GM12878 (cell line): ENCODE measurements at regions not wholly inside any gene's neighbourhood (a gene's known extent, or its start where the extent isn't known, plus 50 kb on each side); places are given as distances from the start of the nearest gene placed in this dataset.

Experiments
- ATAC-seq: fragments of 200-7000 bp; cut with Tn5 transposase; 3 replicates; pipeline ENCODE4 v1.9.1; 2020; ENCODE audit warnings: mild to moderate bottlenecking, moderate library complexity
- BruUV-seq: library from RNA; stranded (reverse); fragments of 400-500 nt; replicated peaks from 2 replicates; lab custom pipeline; 2021; lab: Mats Ljungman, UMichigan
- CTCF ChIA-PET: fragments of 300-600 bp; sonication (Branson Sonifier 250); formaldehyde crosslinking; extraction: SDS; loops from one replicate; lab custom pipeline; 2021; ENCODE audit warnings: inconsistent platforms; lab: Yijun Ruan, JAX
- POLR2A ChIA-PET: fragments of 350-600 bp; formaldehyde crosslinking; extraction: SDS; loops from one replicate; lab custom pipeline; 2021; ENCODE audit warnings: inconsistent platforms; lab: Charles Lee
- RAD21 ChIA-PET: fragments of 300-600 bp; sonication (Branson Sonifier 250); formaldehyde crosslinking; loops from one replicate; lab custom pipeline; 2023; ENCODE audit warnings: antibody characterized with exemption; ENCODE audit not compliant: unreplicated experiment; lab: Charles Lee
- SMC1A ChIA-PET: fragments of 300-600 bp; sonication (Branson Sonifier 250); formaldehyde crosslinking; loops from one replicate; lab custom pipeline; 2023; ENCODE audit not compliant: unreplicated experiment, uncharacterized antibody; lab: Charles Lee
- DNase-seq: peaks from one replicate; pipeline ENCODE4 v3.0.0-alpha.2; 2011; ENCODE audit warnings: low read depth, low spot score
- FAIRE-seq: peaks from 3 replicates; lab custom pipeline; 2011; peaks lifted over from hg19 to GRCh38; lab: Jason Lieb, UNC
- H2AFZ ChIP-seq: 2 replicates; pipeline ENCODE4 v1.6.0; 2011; ENCODE audit warnings: low read depth, low read length, control low read depth; ENCODE audit not compliant: control insufficient read depth
- H3K27ac ChIP-seq: 2 replicates; pipeline ENCODE4 v1.5.1; 2011; ENCODE audit warnings: control low read depth; ENCODE audit not compliant: control insufficient read depth, insufficient read depth
- H3K27me3 ChIP-seq, 2 experiments: replicated peaks in 1 of 2; 2 replicates each; pipeline versions ENCODE4 v1.6.0 to v1.6.1; 2011; ENCODE audit warnings: low read length in 1 of 2; ENCODE audit not compliant: control insufficient read depth in 2 of 2, insufficient read depth in 2 of 2
- H3K36me3 ChIP-seq, 2 experiments: 2 replicates each; pipeline ENCODE4 v1.5.1; 2011; ENCODE audit warnings: low read length in 1 of 2; ENCODE audit not compliant: control insufficient read depth in 2 of 2, insufficient read depth in 2 of 2
- H3K4me1 ChIP-seq: 2 replicates; pipeline ENCODE4 v1.6.1; 2011; ENCODE audit warnings: mild to moderate bottlenecking, low read length, moderate library complexity, mixed read lengths; ENCODE audit not compliant: control insufficient read depth, insufficient read depth
- H3K4me2 ChIP-seq: 2 replicates; pipeline ENCODE4 v1.6.0; 2011; ENCODE audit warnings: control low read depth; ENCODE audit not compliant: control insufficient read depth, insufficient read depth
- H3K4me3 ChIP-seq: fragments of 200-600 bp; sonication (generic); 2 replicates; pipeline ENCODE4 v1.5.1; 2016
- H3K79me2 ChIP-seq: 2 replicates; pipeline ENCODE4 v1.6.0; 2011; ENCODE audit warnings: low read length; ENCODE audit not compliant: control insufficient read depth, insufficient read depth
- H3K9ac ChIP-seq: 2 replicates; pipeline ENCODE4 v1.8.0; 2011; ENCODE audit warnings: low read length, control low read depth, mixed read lengths; ENCODE audit not compliant: control insufficient read depth, insufficient read depth
- H3K9me3 ChIP-seq: replicated peaks from 3 replicates; pipeline ENCODE4 v1.5.1; 2011; ENCODE audit warnings: mild to moderate bottlenecking, low read length; ENCODE audit not compliant: control insufficient read depth, insufficient read depth
- H4K20me1 ChIP-seq: 2 replicates; pipeline ENCODE4 v1.6.0; 2011; ENCODE audit not compliant: control insufficient read depth, insufficient read depth
- CHD1 ChIP-seq: IDR thresholded peaks from 2 replicates; pipeline ENCODE4 v1.6.1; 2012; ENCODE audit warnings: low read depth, low read length, improper control_type of control experiment
- CHD4 ChIP-seq: fragments of 200-600 bp; sonication (generic); IDR thresholded peaks from 2 replicates; pipeline ENCODE4 v1.6.1; 2016; ENCODE audit warnings: mild to moderate bottlenecking
- CREB1 ChIP-seq: IDR thresholded peaks from 2 replicates; pipeline ENCODE4 v1.6.1; 2012; ENCODE audit warnings: low read depth, mild to moderate bottlenecking, inconsistent platforms
- MTA2 ChIP-seq: fragments of 450-650 bp; IDR thresholded peaks from 2 replicates; pipeline ENCODE4 v1.6.1; 2016; ENCODE audit warnings: low read depth, mild to moderate bottlenecking, moderate library complexity
- NR2C2 ChIP-seq: IDR thresholded peaks from 2 replicates; pipeline ENCODE4 v1.6.1; 2011; ENCODE audit warnings: borderline replicate concordance, low read depth; ENCODE audit not compliant: control insufficient read depth, insufficient read length
- SMC3 ChIP-seq: IDR thresholded peaks from 2 replicates; pipeline ENCODE4 v1.6.1; 2011; ENCODE audit warnings: low read length, improper control_type of control experiment, borderline replicate concordance
- SREBF1 ChIP-seq: IDR thresholded peaks from 2 replicates; pipeline ENCODE4 v1.6.1; 2012; ENCODE audit warnings: mild to moderate bottlenecking, low read length
- WGBS: methylation state at CpG from one replicate; pipeline ENCODE4 v1.1.6; 2016; ENCODE audit warnings: low lambda C conversion rate; ENCODE audit not compliant: insufficient replicate concordance, insufficient coverage; ENCODE audit errors: missing lambda C conversion rate; 5-methylcytosine and 5-hydroxymethylcytosine counted together
- in situ Hi-C: fragments of 300-500 bp; cut with MboI; formaldehyde crosslinking; loops from 9 replicates; pipeline ENCODE4 v1.14.3; 2018; ENCODE audit warnings: mixed read lengths
- intact Hi-C: fragments of 100-400 bp; cut with micrococcal nuclease; formaldehyde crosslinking; loops from one replicate; pipeline ENCODE4 v1.14.2; 2022; ENCODE audit not compliant: unreplicated experiment
- TF ChIP-seq, protein P1 (sequence below): fragments of 450-650 bp; IDR thresholded peaks from 2 replicates; pipeline ENCODE4 v1.6.1; 2017; ENCODE audit warnings: mild to moderate bottlenecking, moderate library complexity
- TF ChIP-seq, protein P2 (sequence below): fragments of 450-650 bp; IDR thresholded peaks from 2 replicates; pipeline ENCODE4 v1.6.1; 2017; ENCODE audit warnings: mild to moderate bottlenecking, low read depth, inconsistent platforms; ENCODE audit not compliant: poor library complexity, severe bottlenecking
- TF ChIP-seq, protein P3 (sequence below), 3 experiments: IDR thresholded peaks in 2 of 3; conservative IDR thresholded peaks in 1 of 3; 2 replicates each; pipeline ENCODE4 v1.5.1; 2011; ENCODE audit warnings: low read depth in 3 of 3, low read length in 3 of 3, mild to moderate bottlenecking in 3 of 3, control low read depth in 2 of 3, moderate library complexity in 2 of 3, inconsistent platforms in 1 of 3, mixed read lengths in 1 of 3; ENCODE audit not compliant: control insufficient read depth in 2 of 3, insufficient read depth in 1 of 3; ENCODE audit errors: extremely low read depth in 1 of 3

DNA sequence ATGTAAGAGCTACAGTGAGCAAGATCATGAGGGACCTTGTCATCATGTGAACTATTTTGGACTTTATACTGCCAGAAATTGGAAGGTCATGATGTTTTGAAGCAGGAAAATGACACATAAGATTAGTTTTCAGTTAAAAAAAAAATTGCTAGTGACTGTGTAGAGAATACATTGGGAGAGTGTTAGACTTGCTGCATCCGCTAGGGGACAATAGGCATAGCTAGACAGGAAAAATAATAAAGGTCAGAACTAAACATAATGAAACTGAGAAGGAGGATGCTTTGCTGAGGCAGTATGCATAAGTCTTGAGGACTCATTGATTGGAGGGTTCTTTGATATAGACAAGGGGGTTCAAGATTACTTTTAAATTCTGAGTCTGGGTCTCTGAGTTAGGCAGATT, 275.8 kb upstream of the KCNH8 start:
- TF ChIP-seq MTA2 (no peak), SMC3 (peak; percentile 17; the same call in 1 of the 2 replicates), CHD4 (no peak), CREB1 (no peak), SREBF1 (no peak), CHD1 (no peak), NR2C2 (no peak)
- TF ChIP-seq, protein P1, sequence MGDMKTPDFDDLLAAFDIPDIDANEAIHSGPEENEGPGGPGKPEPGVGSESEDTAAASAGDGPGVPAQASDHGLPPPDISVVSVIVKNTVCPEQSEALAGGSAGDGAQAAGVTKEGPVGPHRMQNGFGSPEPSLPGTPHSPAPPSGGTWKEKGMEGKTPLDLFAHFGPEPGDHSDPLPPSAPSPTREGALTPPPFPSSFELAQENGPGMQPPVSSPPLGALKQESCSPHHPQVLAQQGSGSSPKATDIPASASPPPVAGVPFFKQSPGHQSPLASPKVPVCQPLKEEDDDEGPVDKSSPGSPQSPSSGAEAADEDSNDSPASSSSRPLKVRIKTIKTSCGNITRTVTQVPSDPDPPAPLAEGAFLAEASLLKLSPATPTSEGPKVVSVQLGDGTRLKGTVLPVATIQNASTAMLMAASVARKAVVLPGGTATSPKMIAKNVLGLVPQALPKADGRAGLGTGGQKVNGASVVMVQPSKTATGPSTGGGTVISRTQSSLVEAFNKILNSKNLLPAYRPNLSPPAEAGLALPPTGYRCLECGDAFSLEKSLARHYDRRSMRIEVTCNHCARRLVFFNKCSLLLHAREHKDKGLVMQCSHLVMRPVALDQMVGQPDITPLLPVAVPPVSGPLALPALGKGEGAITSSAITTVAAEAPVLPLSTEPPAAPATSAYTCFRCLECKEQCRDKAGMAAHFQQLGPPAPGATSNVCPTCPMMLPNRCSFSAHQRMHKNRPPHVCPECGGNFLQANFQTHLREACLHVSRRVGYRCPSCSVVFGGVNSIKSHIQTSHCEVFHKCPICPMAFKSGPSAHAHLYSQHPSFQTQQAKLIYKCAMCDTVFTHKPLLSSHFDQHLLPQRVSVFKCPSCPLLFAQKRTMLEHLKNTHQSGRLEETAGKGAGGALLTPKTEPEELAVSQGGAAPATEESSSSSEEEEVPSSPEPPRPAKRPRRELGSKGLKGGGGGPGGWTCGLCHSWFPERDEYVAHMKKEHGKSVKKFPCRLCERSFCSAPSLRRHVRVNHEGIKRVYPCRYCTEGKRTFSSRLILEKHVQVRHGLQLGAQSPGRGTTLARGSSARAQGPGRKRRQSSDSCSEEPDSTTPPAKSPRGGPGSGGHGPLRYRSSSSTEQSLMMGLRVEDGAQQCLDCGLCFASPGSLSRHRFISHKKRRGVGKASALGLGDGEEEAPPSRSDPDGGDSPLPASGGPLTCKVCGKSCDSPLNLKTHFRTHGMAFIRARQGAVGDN, result no peak
- TF ChIP-seq, protein P2, sequence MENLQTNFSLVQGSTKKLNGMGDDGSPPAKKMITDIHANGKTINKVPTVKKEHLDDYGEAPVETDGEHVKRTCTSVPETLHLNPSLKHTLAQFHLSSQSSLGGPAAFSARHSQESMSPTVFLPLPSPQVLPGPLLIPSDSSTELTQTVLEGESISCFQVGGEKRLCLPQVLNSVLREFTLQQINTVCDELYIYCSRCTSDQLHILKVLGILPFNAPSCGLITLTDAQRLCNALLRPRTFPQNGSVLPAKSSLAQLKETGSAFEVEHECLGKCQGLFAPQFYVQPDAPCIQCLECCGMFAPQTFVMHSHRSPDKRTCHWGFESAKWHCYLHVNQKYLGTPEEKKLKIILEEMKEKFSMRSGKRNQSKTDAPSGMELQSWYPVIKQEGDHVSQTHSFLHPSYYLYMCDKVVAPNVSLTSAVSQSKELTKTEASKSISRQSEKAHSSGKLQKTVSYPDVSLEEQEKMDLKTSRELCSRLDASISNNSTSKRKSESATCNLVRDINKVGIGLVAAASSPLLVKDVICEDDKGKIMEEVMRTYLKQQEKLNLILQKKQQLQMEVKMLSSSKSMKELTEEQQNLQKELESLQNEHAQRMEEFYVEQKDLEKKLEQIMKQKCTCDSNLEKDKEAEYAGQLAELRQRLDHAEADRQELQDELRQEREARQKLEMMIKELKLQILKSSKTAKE, result no peak
- TF ChIP-seq, protein P3, sequence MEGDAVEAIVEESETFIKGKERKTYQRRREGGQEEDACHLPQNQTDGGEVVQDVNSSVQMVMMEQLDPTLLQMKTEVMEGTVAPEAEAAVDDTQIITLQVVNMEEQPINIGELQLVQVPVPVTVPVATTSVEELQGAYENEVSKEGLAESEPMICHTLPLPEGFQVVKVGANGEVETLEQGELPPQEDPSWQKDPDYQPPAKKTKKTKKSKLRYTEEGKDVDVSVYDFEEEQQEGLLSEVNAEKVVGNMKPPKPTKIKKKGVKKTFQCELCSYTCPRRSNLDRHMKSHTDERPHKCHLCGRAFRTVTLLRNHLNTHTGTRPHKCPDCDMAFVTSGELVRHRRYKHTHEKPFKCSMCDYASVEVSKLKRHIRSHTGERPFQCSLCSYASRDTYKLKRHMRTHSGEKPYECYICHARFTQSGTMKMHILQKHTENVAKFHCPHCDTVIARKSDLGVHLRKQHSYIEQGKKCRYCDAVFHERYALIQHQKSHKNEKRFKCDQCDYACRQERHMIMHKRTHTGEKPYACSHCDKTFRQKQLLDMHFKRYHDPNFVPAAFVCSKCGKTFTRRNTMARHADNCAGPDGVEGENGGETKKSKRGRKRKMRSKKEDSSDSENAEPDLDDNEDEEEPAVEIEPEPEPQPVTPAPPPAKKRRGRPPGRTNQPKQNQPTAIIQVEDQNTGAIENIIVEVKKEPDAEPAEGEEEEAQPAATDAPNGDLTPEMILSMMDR (IDR thresholded peaks at IDR 0.05 in 2 of 3, conservative IDR thresholded peaks at IDR 0.05 in 1 of 3; ENCODE audit: control insufficient read depth in 2 of 3, extremely low read depth in 1 of 3, insufficient read depth in 1 of 3, low read depth in 3 of 3, low read length in 3 of 3), result peak; percentile 27 to 49 (median 29); a peak in 4 of 6 replicates
- TF ChIP-seq, all 136 proteins: peak for 2
- FAIRE-seq, result peak; percentile 72
- SMC1A ChIA-PET, result no interaction called here
- DNase-seq, result no peak
- H3K27me3 ChIP-seq, result no peaks in the 10 kb centered on the region
- ATAC-seq, result peak; percentile 82
- in situ Hi-C loops (loop anchor here (25.0 kb wide), 1 partner anchor 990 kb away; no protein-coding TSS in a partner anchor), intact Hi-C loops (no loop called here)
- H3K4me1 ChIP-seq, result no peaks in the 10 kb centered on the region
- no peak overlapping the region for H2AFZ ChIP-seq
- no peaks in the 10 kb centered on the region for H3K79me2 ChIP-seq
- 0% methylated on average over 1 of the region's 1 CpG for WGBS
- no peak overlapping the region for H3K4me2 ChIP-seq
- no peaks in the 10 kb centered on the region for H3K36me3 ChIP-seq
- H3K9ac ChIP-seq, result no peak overlapping the region
- H3K27ac ChIP-seq, result no peak overlapping the region
- H3K4me3 ChIP-seq, result no peak overlapping the region
- no peaks in the 10 kb centered on the region for H4K20me1 ChIP-seq
- RAD21 ChIA-PET, result no interaction called here
- no peaks in the 10 kb centered on the region for H3K9me3 ChIP-seq
- no TSS peak for BruUV-seq
- POLR2A ChIA-PET, result no interaction called here
- CTCF ChIA-PET, result interaction anchor here (0.9 to 2.4 kb wide), 4 partner anchors 22 to 117 kb away, joined by 3 to 9 read pairs (median 5); no protein-coding TSS in a partner anchor
